PC-3 (cell line): ENCODE measurements at regions not wholly inside any gene's neighbourhood (a gene's known extent, or its start where the extent isn't known, plus 50 kb on each side); places are given as distances from the start of the nearest gene placed in this dataset.
"Not testable (repeated sequence)": the region's sequence is repeated elsewhere in the genome, so short reads cannot be mapped to it uniquely, and the experiment has no call there.

Experiments used
- ATAC-seq: fragments of 200-7000 bp; cut with Tn5 transposase; 2 replicates; pipeline ENCODE4 v1.9.1; 2020; ENCODE audit warnings: mild to moderate bottlenecking, moderate library complexity
- BruUV-seq: library from RNA; stranded (reverse); fragments of 400-500 nt; replicated peaks from 2 replicates; lab custom pipeline; 2021; lab: Mats Ljungman, UMichigan
- CTCF ChIA-PET: fragments of 300-600 bp; sonication (Branson Sonifier 250); formaldehyde crosslinking; loops from one replicate; lab custom pipeline; 2022; ENCODE audit warnings: antibody characterized with exemption; lab: Charles Lee
- POLR2A ChIA-PET: fragments of 300-600 bp; sonication (Branson Sonifier 250); formaldehyde crosslinking; loops from one replicate; lab custom pipeline; 2022; ENCODE audit warnings: antibody characterized with exemption; ENCODE audit not compliant: unreplicated experiment; lab: Charles Lee
- DNase-seq: peaks from one replicate; pipeline ENCODE4 v3.0.0-alpha.2; 2015
- H2AFZ ChIP-seq: fragments of 300-600 bp; sonication (generic); 2 replicates; pipeline ENCODE4 v1.6.0; 2016; ENCODE audit warnings: antibody characterized with exemption, low read length
- H3F3A ChIP-seq: fragments of 300-600 bp; sonication (generic); one replicate; pipeline ENCODE4 v1.6.0; 2017; ENCODE audit warnings: antibody characterized with exemption, low read length, control low read depth, mild to moderate bottlenecking; ENCODE audit not compliant: unreplicated experiment
- H3K27ac ChIP-seq: fragments of 300-600 bp; sonication (generic); 2 replicates; pipeline ENCODE4 v1.5.1; 2016; ENCODE audit warnings: mild to moderate bottlenecking, low read length
- H3K27me3 ChIP-seq: fragments of 300-600 bp; sonication (generic); 2 replicates; pipeline ENCODE4 v1.6.1; 2016; ENCODE audit warnings: low read length, mixed read lengths
- H3K36me3 ChIP-seq: fragments of 300-600 bp; sonication (generic); 2 replicates; pipeline ENCODE4 v1.6.1; 2016; ENCODE audit warnings: low read depth, mixed run types, low read length, mixed read lengths
- H3K4me1 ChIP-seq: fragments of 300-600 bp; sonication (generic); 2 replicates; pipeline ENCODE4 v1.5.1; 2016; ENCODE audit warnings: low read length; ENCODE audit not compliant: insufficient read depth
- H3K4me2 ChIP-seq: fragments of 300-600 bp; sonication (generic); 2 replicates; pipeline ENCODE4 v1.6.0; 2016; ENCODE audit warnings: low read length
- H3K4me3 ChIP-seq: fragments of 300-600 bp; sonication (generic); 2 replicates; pipeline ENCODE4 v1.5.1; 2016; ENCODE audit warnings: mild to moderate bottlenecking, low read length, mixed read lengths
- H3K79me2 ChIP-seq: fragments of 300-600 bp; sonication (generic); 2 replicates; pipeline ENCODE4 v1.6.1; 2017; ENCODE audit warnings: low read length, mixed read lengths
- H3K9ac ChIP-seq: fragments of 300-600 bp; sonication (generic); 2 replicates; pipeline ENCODE4 v1.6.0; 2016; ENCODE audit warnings: mild to moderate bottlenecking, low read length
- H3K9me2 ChIP-seq: fragments of 300-600 bp; sonication (generic); replicated peaks from 2 replicates; pipeline ENCODE4 v1.6.1; 2016; ENCODE audit warnings: mixed run types, low read length, mixed read lengths
- H3K9me3 ChIP-seq: fragments of 300-600 bp; sonication (generic); 2 replicates; pipeline ENCODE4 v1.6.1; 2016; ENCODE audit warnings: low read length, mixed read lengths
- H4K20me1 ChIP-seq: fragments of 300-600 bp; sonication (generic); 2 replicates; pipeline ENCODE4 v1.6.1; 2016; ENCODE audit warnings: low read length, mixed read lengths
- EZH2 ChIP-seq: fragments of 300-600 bp; sonication (generic); IDR thresholded peaks from one replicate; pipeline ENCODE4 v1.6.1; 2017; ENCODE audit warnings: antibody characterized with exemption, mild to moderate bottlenecking, low read length; ENCODE audit not compliant: unreplicated experiment
- EZH2phosphoT487 ChIP-seq: fragments of 300-600 bp; sonication (generic); IDR thresholded peaks from 2 replicates; pipeline ENCODE4 v1.6.1; 2018; ENCODE audit warnings: mild to moderate bottlenecking, antibody characterized with exemption, low read length, borderline replicate concordance
- intact Hi-C: fragments of 100-400 bp; cut with micrococcal nuclease; formaldehyde crosslinking; loops from 2 replicates; pipeline ENCODE4 v1.9.0; 2023
- TF ChIP-seq, protein P1 (sequence below): fragments of 300-600 bp; sonication (generic); conservative IDR thresholded peaks from 2 replicates; pipeline ENCODE4 v1.5.1; 2017; ENCODE audit warnings: antibody characterized with exemption, low read depth, mild to moderate bottlenecking, low read length

DNA sequence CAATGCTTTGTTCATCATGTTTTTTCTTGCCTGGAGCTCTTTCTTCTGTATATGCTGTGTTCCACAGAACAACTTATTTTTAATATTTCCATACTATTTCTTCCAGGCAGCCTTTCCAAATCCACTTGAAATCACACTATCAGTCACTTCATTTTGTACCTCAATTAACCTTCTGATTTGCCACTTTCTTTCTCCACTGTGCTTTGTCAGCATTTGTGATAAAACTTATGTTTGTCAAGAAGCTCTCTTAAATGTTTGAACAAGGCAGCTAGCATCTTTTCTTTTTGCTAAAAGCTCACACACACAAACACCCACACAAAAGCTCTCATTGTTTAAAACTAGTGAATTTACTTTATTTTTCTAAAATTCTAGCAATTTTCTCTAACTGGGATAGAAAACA, 2014.7 kb upstream of the RAG2 start:
- POLR2A ChIA-PET = no interaction called here
- Histone ChIP-seq H3K79me2 (no peaks in the 10 kb centered on the region), H3K9me3 (no peaks in the 10 kb centered on the region), H2AFZ (no peak overlapping the region), H3K36me3 (no peaks in the 10 kb centered on the region), H3K9me2 (no peaks in the 10 kb centered on the region), H3K27me3 (no peaks in the 10 kb centered on the region), H4K20me1 (no peaks in the 10 kb centered on the region), H3K4me1 (no peaks in the 10 kb centered on the region), H3K4me2 (no peak overlapping the region), H3F3A (no peaks in the 10 kb centered on the region), H3K9ac (no peak overlapping the region), H3K4me3 (no peak overlapping the region), H3K27ac (no peak overlapping the region)
- TF ChIP-seq, protein P1, sequence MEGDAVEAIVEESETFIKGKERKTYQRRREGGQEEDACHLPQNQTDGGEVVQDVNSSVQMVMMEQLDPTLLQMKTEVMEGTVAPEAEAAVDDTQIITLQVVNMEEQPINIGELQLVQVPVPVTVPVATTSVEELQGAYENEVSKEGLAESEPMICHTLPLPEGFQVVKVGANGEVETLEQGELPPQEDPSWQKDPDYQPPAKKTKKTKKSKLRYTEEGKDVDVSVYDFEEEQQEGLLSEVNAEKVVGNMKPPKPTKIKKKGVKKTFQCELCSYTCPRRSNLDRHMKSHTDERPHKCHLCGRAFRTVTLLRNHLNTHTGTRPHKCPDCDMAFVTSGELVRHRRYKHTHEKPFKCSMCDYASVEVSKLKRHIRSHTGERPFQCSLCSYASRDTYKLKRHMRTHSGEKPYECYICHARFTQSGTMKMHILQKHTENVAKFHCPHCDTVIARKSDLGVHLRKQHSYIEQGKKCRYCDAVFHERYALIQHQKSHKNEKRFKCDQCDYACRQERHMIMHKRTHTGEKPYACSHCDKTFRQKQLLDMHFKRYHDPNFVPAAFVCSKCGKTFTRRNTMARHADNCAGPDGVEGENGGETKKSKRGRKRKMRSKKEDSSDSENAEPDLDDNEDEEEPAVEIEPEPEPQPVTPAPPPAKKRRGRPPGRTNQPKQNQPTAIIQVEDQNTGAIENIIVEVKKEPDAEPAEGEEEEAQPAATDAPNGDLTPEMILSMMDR = no peak
- TF ChIP-seq EZH2phosphoT487 (no peak), EZH2 (no peak)
- no TSS peak for BruUV-seq
- ATAC-seq (no peak), DNase-seq (no peak)
- CTCF ChIA-PET = no interaction called here
- intact Hi-C loops = no loop called here

DNA sequence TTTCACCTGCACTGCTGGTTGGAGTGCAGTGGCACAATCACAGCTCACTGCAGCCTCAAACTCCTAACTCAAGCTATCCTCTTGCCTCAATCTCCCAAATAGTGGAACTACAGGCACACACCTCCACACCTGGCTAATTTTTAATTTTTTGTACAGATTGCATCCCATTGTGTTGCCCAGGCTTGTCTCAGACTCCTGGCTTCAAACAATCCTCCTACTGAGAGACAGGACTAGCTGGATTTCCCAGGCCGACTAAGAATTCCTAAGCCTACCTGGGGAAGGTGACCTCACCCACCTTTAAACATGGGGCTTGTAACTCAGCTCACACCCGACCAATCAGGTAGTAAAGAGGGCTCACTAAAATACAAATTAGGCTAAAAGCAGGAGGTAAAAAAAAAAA, 2003.3 kb upstream of the RAG2 start:
- ATAC-seq, POLR2A ChIA-PET, H3K9me3 ChIP-seq, H3K4me2 ChIP-seq, H2AFZ ChIP-seq, H4K20me1 ChIP-seq, H3K79me2 ChIP-seq, H3K9me2 ChIP-seq, CTCF ChIA-PET, H3K27me3 ChIP-seq, H3K4me1 ChIP-seq, H3K4me3 ChIP-seq, H3K36me3 ChIP-seq, DNase-seq, H3F3A ChIP-seq, BruUV-seq, intact Hi-C loops, H3K9ac ChIP-seq, H3K27ac ChIP-seq: not testable (repeated sequence)

DNA sequence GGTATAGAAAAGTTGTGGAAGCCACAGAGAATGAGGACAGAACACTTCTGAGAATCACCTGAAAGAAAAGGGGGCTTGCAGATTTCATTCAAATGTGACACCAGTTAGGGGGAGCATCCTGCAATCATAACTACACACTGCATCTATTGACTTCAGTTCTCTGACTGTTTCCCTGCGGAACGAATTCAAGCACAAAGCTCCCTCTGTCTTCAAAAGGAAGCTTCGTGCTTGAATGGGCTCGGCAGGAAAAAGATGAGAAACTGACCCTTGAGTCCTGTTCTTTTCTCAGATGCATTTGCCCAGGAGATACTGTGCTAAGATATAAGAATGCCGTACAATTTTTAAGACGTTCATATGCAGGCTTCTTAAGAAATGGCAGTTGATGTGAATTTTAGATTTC, 2000.4 kb upstream of the RAG2 start:
- DNase-seq (no peak), ATAC-seq (no peak)
- no peaks in the 10 kb centered on the region for H3K9me3 ChIP-seq
- no peaks in the 10 kb centered on the region for H3K79me2 ChIP-seq
- H3K4me1 ChIP-seq = no peaks in the 10 kb centered on the region
- H3K27me3 ChIP-seq = no peaks in the 10 kb centered on the region
- H3K27ac ChIP-seq = no peak overlapping the region
- H3K4me2 ChIP-seq = no peak overlapping the region
- no peak overlapping the region for H3K4me3 ChIP-seq
- no peak overlapping the region for H2AFZ ChIP-seq
- H3F3A ChIP-seq = no peaks in the 10 kb centered on the region
- no peaks in the 10 kb centered on the region for H3K36me3 ChIP-seq
- H3K9ac ChIP-seq = no peak overlapping the region
- CTCF ChIA-PET = no interaction called here
- intact Hi-C loops = no loop called here
- H4K20me1 ChIP-seq = no peaks in the 10 kb centered on the region
- POLR2A ChIA-PET = no interaction called here
- BruUV-seq = no TSS peak
- TF ChIP-seq EZH2 = no peak
- TF ChIP-seq, protein P1 = no peak
- no peak for TF ChIP-seq EZH2phosphoT487
- no peaks in the 10 kb centered on the region for H3K9me2 ChIP-seq

DNA sequence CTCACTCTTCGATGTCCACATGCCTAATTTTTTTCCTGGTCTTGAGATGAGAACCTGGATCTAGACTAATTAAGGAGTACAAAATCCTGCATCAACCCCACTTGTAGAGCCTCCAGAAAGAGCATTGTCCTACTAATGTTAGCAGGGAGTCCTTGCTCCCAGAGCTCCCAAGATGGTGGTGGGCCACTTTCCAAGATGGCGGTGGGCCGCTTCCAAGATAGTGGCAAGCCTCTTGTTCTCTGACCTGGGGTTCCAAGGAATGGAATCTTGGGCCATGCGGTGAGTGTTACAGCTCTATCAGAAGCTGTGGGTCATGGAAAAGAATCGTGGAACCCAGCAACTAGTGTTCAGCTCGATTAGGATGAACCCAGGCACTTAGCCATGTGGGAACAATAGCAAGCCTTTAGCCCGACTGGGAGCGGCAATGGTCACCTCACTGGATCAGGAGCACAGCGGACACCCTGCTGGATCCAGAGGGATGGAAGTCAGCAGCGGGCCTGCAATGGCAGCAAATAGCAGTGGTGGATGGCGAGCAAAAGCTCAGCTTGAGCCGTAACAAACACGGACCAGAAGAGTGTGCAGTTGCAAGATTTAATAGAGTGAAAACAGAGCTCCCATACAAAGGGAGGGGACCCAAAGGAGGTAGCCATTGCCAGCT, 1997.5 kb upstream of the RAG2 start:
- H3F3A ChIP-seq, CTCF ChIA-PET, H3K4me3 ChIP-seq, intact Hi-C loops, H3K27ac ChIP-seq, POLR2A ChIA-PET, H4K20me1 ChIP-seq, BruUV-seq, DNase-seq, H3K27me3 ChIP-seq, H3K9ac ChIP-seq, H3K9me2 ChIP-seq, H3K9me3 ChIP-seq, H3K79me2 ChIP-seq, ATAC-seq, H2AFZ ChIP-seq, H3K36me3 ChIP-seq, H3K4me2 ChIP-seq, H3K4me1 ChIP-seq: not testable (repeated sequence)
